ENCODE measurements at regions not wholly inside any gene's neighbourhood (a gene's known extent, or its start where the extent isn't known, plus 50 kb on each side); places are given as distances from the start of the nearest gene placed in this dataset.

- DNase-seq (ENCODE audit: low spot score) (no peak), ATAC-seq (ENCODE audit: low FRiP score) (no peak)
- no peak for TF ChIP-seq CTCF (IDR thresholded peaks at IDR 0.05)
Measured at GRCh38 chr1:178630417-178630816, 94.6 kb upstream of the RALGPS2 start.

- peak; percentile 73 for ATAC-seq (ENCODE audit: low FRiP score)
- no peak for TF ChIP-seq CTCF (IDR thresholded peaks at IDR 0.05)
Measured at GRCh38 chr1:178632653-178633052, 92.4 kb upstream of the RALGPS2 start.

GRCh38 chr1:178633056-178633455 is 92.0 kb upstream of the RALGPS2 start:
- no peak for DNase-seq (ENCODE audit: low spot score)

More at GRCh38 chr1:178632653-178633052, 92.4 kb upstream of the RALGPS2 start:
- no peak for DNase-seq (ENCODE audit: low spot score)

GRCh38 chr1:178634445-178634844 is 90.6 kb upstream of the RALGPS2 start:
- DNase-seq (ENCODE audit: low spot score) = no peak
- no peak for ATAC-seq (ENCODE audit: low FRiP score)
- no peak for TF ChIP-seq CTCF (IDR thresholded peaks at IDR 0.05)

More at GRCh38 chr1:178633056-178633455, 92.0 kb upstream of the RALGPS2 start:
- no peak for TF ChIP-seq CTCF (IDR thresholded peaks at IDR 0.05)
- ATAC-seq (ENCODE audit: low FRiP score) = peak; percentile 71

- TF ChIP-seq CTCF (IDR thresholded peaks at IDR 0.05) = no peak
- ATAC-seq (ENCODE audit: low FRiP score) = no peak
- DNase-seq (ENCODE audit: low spot score) = no peak
Measured at GRCh38 chr1:178637841-178638240, 87.2 kb upstream of the RALGPS2 start.

- no peak for DNase-seq (ENCODE audit: low spot score)
- ATAC-seq (ENCODE audit: low FRiP score) = peak; percentile 41
- no peak for TF ChIP-seq CTCF (IDR thresholded peaks at IDR 0.05)
Measured at GRCh38 chr1:178639326-178639725, 85.7 kb upstream of the RALGPS2 start.

- DNase-seq (ENCODE audit: low spot score) (no peak), ATAC-seq (ENCODE audit: low FRiP score) (no peak)
- no peak for TF ChIP-seq CTCF (IDR thresholded peaks at IDR 0.05)
Measured at GRCh38 chr1:178642282-178642681, 82.8 kb upstream of the RALGPS2 start.
